ENCODE measurements at regions not wholly inside any gene's neighbourhood (a gene's known extent, or its start where the extent isn't known, plus 50 kb on each side); places are given as distances from the start of the nearest gene placed in this dataset.
"Not testable (repeated sequence)": the region's sequence is repeated elsewhere in the genome, so short reads cannot be mapped to it uniquely, and the experiment has no call there.

- POLR2A ChIA-PET, result no interaction called here
- Mint-ChIP-seq H3K4me1 (ENCODE audit: low read depth) (no peaks in the 10 kb centered on the region), H3K27me3 (peaks cover 1% of the 10 kb centered on the region), H3K27ac (no peak overlapping the region), H3K36me3 (no peaks in the 10 kb centered on the region), H3K4me3 (no peak overlapping the region), H3K9me3 (no peaks in the 10 kb centered on the region)
- no peak for DNase-seq
- CTCF ChIA-PET, result no interaction called here
- intact Hi-C loops (cut with micrococcal nuclease), result no loop called here
Measured at GRCh38 chr13:22897571-22898314, 283.0 kb upstream of the SGCG start.

GRCh38 chr13:22900416-22900951 lies 280.3 kb upstream of the SGCG start:
- intact Hi-C loops (cut with micrococcal nuclease); CTCF ChIA-PET; POLR2A ChIA-PET; H3K4me3 Mint-ChIP-seq; DNase-seq; H3K9me3 Mint-ChIP-seq; H3K27ac Mint-ChIP-seq; H3K4me1 Mint-ChIP-seq (ENCODE audit: low read depth); H3K36me3 Mint-ChIP-seq; H3K27me3 Mint-ChIP-seq: not testable (repeated sequence)

- Mint-ChIP-seq H3K27me3 (no peaks in the 10 kb centered on the region), H3K4me3 (no peak overlapping the region), H3K36me3 (no peaks in the 10 kb centered on the region), H3K9me3 (no peaks in the 10 kb centered on the region), H3K27ac (no peak overlapping the region), H3K4me1 (ENCODE audit: low read depth) (no peaks in the 10 kb centered on the region)
- intact Hi-C loops (cut with micrococcal nuclease), result no loop called here
- DNase-seq, result no peak
- POLR2A ChIA-PET, result no interaction called here
- CTCF ChIA-PET, result no interaction called here
Measured at GRCh38 chr13:22903301-22903700, 277.5 kb upstream of the SGCG start.

- no peak overlapping the region for H3K4me3 Mint-ChIP-seq
- ChIA-PET CTCF (no interaction called here), POLR2A (no interaction called here)
- peaks cover 2% of the 10 kb centered on the region for H3K27me3 Mint-ChIP-seq
- DNase-seq, result no peak
- no peaks in the 10 kb centered on the region for H3K9me3 Mint-ChIP-seq
- H3K27ac Mint-ChIP-seq, result no peak overlapping the region
- H3K36me3 Mint-ChIP-seq, result no peaks in the 10 kb centered on the region
- no peaks in the 10 kb centered on the region for H3K4me1 Mint-ChIP-seq (ENCODE audit: low read depth)
- intact Hi-C loops (cut with micrococcal nuclease), result no loop called here
Measured at GRCh38 chr13:22903925-22904324, 276.9 kb upstream of the SGCG start.

- no peaks in the 10 kb centered on the region for H3K36me3 Mint-ChIP-seq
- ChIA-PET POLR2A (no interaction called here), CTCF (no interaction called here)
- intact Hi-C loops (cut with micrococcal nuclease), result no loop called here
- no peak overlapping the region for H3K27ac Mint-ChIP-seq
- DNase-seq, result no peak
- peak overlapping the region; percentile 37 for H3K4me3 Mint-ChIP-seq
- peaks cover 5% of the 10 kb centered on the region for H3K4me1 Mint-ChIP-seq (ENCODE audit: low read depth)
- H3K9me3 Mint-ChIP-seq, result no peaks in the 10 kb centered on the region
- H3K27me3 Mint-ChIP-seq, result peaks cover 39% of the 10 kb centered on the region
Measured at GRCh38 chr13:22915442-22916082, 265.2 kb upstream of the SGCG start.

- H3K9me3 Mint-ChIP-seq; CTCF ChIA-PET; H3K4me1 Mint-ChIP-seq (ENCODE audit: low read depth); DNase-seq; POLR2A ChIA-PET; H3K27ac Mint-ChIP-seq; intact Hi-C loops (cut with micrococcal nuclease); H3K4me3 Mint-ChIP-seq; H3K36me3 Mint-ChIP-seq: not testable (repeated sequence)
- peaks cover 40% of the 10 kb centered on the region for H3K27me3 Mint-ChIP-seq
Measured at GRCh38 chr13:22916276-22916675, 264.5 kb upstream of the SGCG start.

- Mint-ChIP-seq H3K36me3 (no peaks in the 10 kb centered on the region), H3K27ac (no peak overlapping the region), H3K4me3 (no peak overlapping the region), H3K9me3 (no peaks in the 10 kb centered on the region), H3K27me3 (peaks cover 48% of the 10 kb centered on the region), H3K4me1 (ENCODE audit: low read depth) (peaks cover 6% of the 10 kb centered on the region)
- no peak for DNase-seq
- intact Hi-C loops (cut with micrococcal nuclease), result no loop called here
- CTCF ChIA-PET, result no interaction called here
- POLR2A ChIA-PET, result interaction anchor here (0.6 kb wide), 1 partner anchor 1255 kb away, joined by 3 read pairs; the partner anchor contains the start of gene FGF9
Measured at GRCh38 chr13:22925881-22926747, 254.7 kb upstream of the SGCG start.

- Mint-ChIP-seq H3K36me3 (no peaks in the 10 kb centered on the region), H3K9me3 (no peaks in the 10 kb centered on the region), H3K27me3 (peaks cover 41% of the 10 kb centered on the region), H3K4me1 (ENCODE audit: low read depth) (peaks cover 6% of the 10 kb centered on the region), H3K27ac (no peak overlapping the region), H3K4me3 (no peak overlapping the region)
- intact Hi-C loops (cut with micrococcal nuclease), result no loop called here
- ChIA-PET CTCF (no interaction called here), POLR2A (interaction anchor here (0.6 kb wide), 1 partner anchor 1256 kb away, joined by 3 read pairs; the partner anchor contains the start of gene FGF9)
- DNase-seq, result no peak
Measured at GRCh38 chr13:22926748-22927400, 253.9 kb upstream of the SGCG start.

- H3K36me3 Mint-ChIP-seq; POLR2A ChIA-PET; DNase-seq; H3K9me3 Mint-ChIP-seq; CTCF ChIA-PET; H3K4me1 Mint-ChIP-seq (ENCODE audit: low read depth); H3K4me3 Mint-ChIP-seq; intact Hi-C loops (cut with micrococcal nuclease); H3K27ac Mint-ChIP-seq: not testable (repeated sequence)
- H3K27me3 Mint-ChIP-seq, result peaks cover 35% of the 10 kb centered on the region
Measured at GRCh38 chr13:22927845-22928244, 252.9 kb upstream of the SGCG start.

- POLR2A ChIA-PET, result no interaction called here
- intact Hi-C loops (cut with micrococcal nuclease), result no loop called here
- no peak for DNase-seq
- Mint-ChIP-seq H3K27me3 (peaks cover 32% of the 10 kb centered on the region), H3K4me3 (no peak overlapping the region), H3K27ac (no peak overlapping the region), H3K4me1 (ENCODE audit: low read depth) (peaks cover 6% of the 10 kb centered on the region), H3K36me3 (no peaks in the 10 kb centered on the region), H3K9me3 (no peaks in the 10 kb centered on the region)
- CTCF ChIA-PET, result no interaction called here
Measured at GRCh38 chr13:22929381-22930126, 251.2 kb upstream of the SGCG start.

- no peaks in the 10 kb centered on the region for H3K9me3 Mint-ChIP-seq
- peaks cover 18% of the 10 kb centered on the region for H3K27me3 Mint-ChIP-seq
- CTCF ChIA-PET, result interaction anchor here (1.2 kb wide), 1 partner anchor 88 kb away, joined by 3 read pairs; no protein-coding TSS in a partner anchor
- no peaks in the 10 kb centered on the region for H3K36me3 Mint-ChIP-seq
- intact Hi-C loops (cut with micrococcal nuclease), result no loop called here
- no peak overlapping the region for H3K4me3 Mint-ChIP-seq
- no peak for DNase-seq
- POLR2A ChIA-PET, result no interaction called here
- peaks cover 6% of the 10 kb centered on the region for H3K4me1 Mint-ChIP-seq (ENCODE audit: low read depth)
- H3K27ac Mint-ChIP-seq, result no peak overlapping the region
Measured at GRCh38 chr13:22931576-22931975, 249.2 kb upstream of the SGCG start.

Measured in activated CD4-positive, alpha-beta memory T cell treated with anti-CD3 and anti-CD28 coated beads for 36 hours (primary cell).